ENCODE measurements at regions not wholly inside any gene's neighbourhood (a gene's known extent, or its start where the extent isn't known, plus 50 kb on each side); places are given as distances from the start of the nearest gene placed in this dataset.

DNA sequence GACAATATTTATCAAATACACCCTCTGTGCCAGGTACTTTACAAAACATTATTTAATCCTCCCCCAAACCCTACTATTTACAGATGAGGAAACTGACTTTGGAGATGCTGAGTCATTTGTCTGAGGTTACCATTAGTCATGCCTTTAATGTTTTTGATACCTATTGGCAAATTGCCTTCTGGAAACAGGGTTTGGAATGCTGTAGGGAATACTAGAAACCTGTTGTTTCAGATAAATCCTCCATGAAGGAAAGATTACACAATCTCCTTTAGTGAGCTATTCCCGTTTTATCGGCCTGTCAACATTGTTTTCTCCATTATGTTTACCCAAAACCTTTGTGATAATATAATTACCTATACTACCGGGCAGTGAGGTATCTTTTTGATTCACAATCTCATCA, 93.6 kb upstream of the ADGRF1 start (continued):
- TF ChIP-seq AKNA (CRISPR knock-in tag; IDR thresholded peaks at IDR 0.05; ENCODE audit: borderline replicate concordance) (no peak), ARID3A (IDR thresholded peaks at IDR 0.05; ENCODE audit: low read depth, low read length) (peak; percentile 91), MAZ (IDR thresholded peaks at IDR 0.05; ENCODE audit: borderline replicate concordance, low read depth, low read length) (no peak), MAZ (CRISPR knock-in tag; IDR thresholded peaks at IDR 0.05; ENCODE audit: low read depth) (no peak), FOXK1 (CRISPR knock-in tag; IDR thresholded peaks at IDR 0.05; ENCODE audit: borderline replicate concordance, low read depth) (peak; percentile 78), SIX4 (CRISPR knock-in tag; IDR thresholded peaks at IDR 0.05) (peak; percentile 65), MBNL3 (CRISPR knock-in tag; conservative IDR thresholded peaks at IDR 0.05) (no peak), RARA (CRISPR knock-in tag; IDR thresholded peaks at IDR 0.05) (peak; percentile 72), ZKSCAN1 (IDR thresholded peaks at IDR 0.05; ENCODE audit: low read length) (no peak), FOSL2 (CRISPR knock-in tag; IDR thresholded peaks at IDR 0.05) (peak; percentile 96), ZNF768 (CRISPR knock-in tag; IDR thresholded peaks at IDR 0.05) (no peak), SOX13 (IDR thresholded peaks at IDR 0.05) (peak; percentile 46; the same call in 1 of the 2 replicates), SOX13 (CRISPR knock-in tag; conservative IDR thresholded peaks at IDR 0.05 in 1 of 2, IDR thresholded peaks at IDR 0.05 in 1 of 2) (peak in 1 of 2 experiments; percentile 88; a peak in 2 of 4 replicates), KDM5B (CRISPR knock-in tag; IDR thresholded peaks at IDR 0.05; ENCODE audit: borderline replicate concordance) (no peak), TP53 (CRISPR knock-in tag; conservative IDR thresholded peaks at IDR 0.05) (no peak), PAWR (CRISPR knock-in tag; IDR thresholded peaks at IDR 0.05; ENCODE audit: borderline replicate concordance) (no peak), ETV6 (CRISPR knock-in tag; conservative IDR thresholded peaks at IDR 0.05) (no peak), ZSCAN9 (CRISPR knock-in tag; IDR thresholded peaks at IDR 0.05; ENCODE audit: borderline replicate concordance) (peak; percentile 75; the same call in 1 of the 2 replicates)
- TF ChIP-seq, protein P1, sequence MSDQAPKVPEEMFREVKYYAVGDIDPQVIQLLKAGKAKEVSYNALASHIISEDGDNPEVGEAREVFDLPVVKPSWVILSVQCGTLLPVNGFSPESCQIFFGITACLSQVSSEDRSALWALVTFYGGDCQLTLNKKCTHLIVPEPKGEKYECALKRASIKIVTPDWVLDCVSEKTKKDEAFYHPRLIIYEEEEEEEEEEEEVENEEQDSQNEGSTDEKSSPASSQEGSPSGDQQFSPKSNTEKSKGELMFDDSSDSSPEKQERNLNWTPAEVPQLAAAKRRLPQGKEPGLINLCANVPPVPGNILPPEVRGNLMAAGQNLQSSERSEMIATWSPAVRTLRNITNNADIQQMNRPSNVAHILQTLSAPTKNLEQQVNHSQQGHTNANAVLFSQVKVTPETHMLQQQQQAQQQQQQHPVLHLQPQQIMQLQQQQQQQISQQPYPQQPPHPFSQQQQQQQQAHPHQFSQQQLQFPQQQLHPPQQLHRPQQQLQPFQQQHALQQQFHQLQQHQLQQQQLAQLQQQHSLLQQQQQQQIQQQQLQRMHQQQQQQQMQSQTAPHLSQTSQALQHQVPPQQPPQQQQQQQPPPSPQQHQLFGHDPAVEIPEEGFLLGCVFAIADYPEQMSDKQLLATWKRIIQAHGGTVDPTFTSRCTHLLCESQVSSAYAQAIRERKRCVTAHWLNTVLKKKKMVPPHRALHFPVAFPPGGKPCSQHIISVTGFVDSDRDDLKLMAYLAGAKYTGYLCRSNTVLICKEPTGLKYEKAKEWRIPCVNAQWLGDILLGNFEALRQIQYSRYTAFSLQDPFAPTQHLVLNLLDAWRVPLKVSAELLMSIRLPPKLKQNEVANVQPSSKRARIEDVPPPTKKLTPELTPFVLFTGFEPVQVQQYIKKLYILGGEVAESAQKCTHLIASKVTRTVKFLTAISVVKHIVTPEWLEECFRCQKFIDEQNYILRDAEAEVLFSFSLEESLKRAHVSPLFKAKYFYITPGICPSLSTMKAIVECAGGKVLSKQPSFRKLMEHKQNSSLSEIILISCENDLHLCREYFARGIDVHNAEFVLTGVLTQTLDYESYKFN (CRISPR knock-in tag; conservative IDR thresholded peaks at IDR 0.05), result peak; percentile 48; the same call in 1 of the 2 replicates
